HT1080 (cell line): ENCODE measurements at regions not wholly inside any gene's neighbourhood (a gene's known extent, or its start where the extent isn't known, plus 50 kb on each side); places are given as distances from the start of the nearest gene placed in this dataset.

Experiments used
- DNase-seq: peaks from one replicate; pipeline ENCODE4 v3.0.0-alpha.2; 2015; ENCODE audit warnings: low read depth

GRCh38 chr12:24480766-24481449, 468.0 kb downstream of the BCAT1 start:
- no peak for DNase-seq

GRCh38 chr12:24479131-24479530, 469.8 kb downstream of the BCAT1 start:
- no peak for DNase-seq

- DNase-seq, result no peak
Measured at GRCh38 chr12:24478254-24478653, 470.6 kb downstream of the BCAT1 start.

- no peak for DNase-seq
Measured at GRCh38 chr12:24476310-24476709, 472.6 kb downstream of the BCAT1 start.

GRCh38 chr12:24475337-24475736, 473.6 kb downstream of the BCAT1 start:
- DNase-seq, result no peak

- no peak for DNase-seq
Measured at GRCh38 chr12:24473097-24473496, 475.8 kb downstream of the BCAT1 start.

- no peak for DNase-seq
Measured at GRCh38 chr12:24470050-24470449, 478.9 kb downstream of the BCAT1 start.

- no peak for DNase-seq
Measured at GRCh38 chr12:24469089-24469488, 479.8 kb downstream of the BCAT1 start.

GRCh38 chr12:24467226-24467625, 481.7 kb downstream of the BCAT1 start:
- DNase-seq, result no peak

- no peak for DNase-seq
Measured at GRCh38 chr12:24463375-24463774, 485.5 kb downstream of the BCAT1 start.

- no peak for DNase-seq
Measured at GRCh38 chr12:24462946-24463345, 486.0 kb downstream of the BCAT1 start.

- no peak for DNase-seq
Measured at GRCh38 chr12:24460506-24460905, 488.4 kb downstream of the BCAT1 start.

GRCh38 chr12:24460099-24460498, 488.8 kb downstream of the BCAT1 start:
- DNase-seq, result no peak

GRCh38 chr12:24455811-24456210, 493.1 kb downstream of the BCAT1 start:
- no peak for DNase-seq

- DNase-seq, result no peak
Measured at GRCh38 chr12:24447678-24448077, 498.2 kb upstream of the SOX5 start.

- DNase-seq, result no peak
Measured at GRCh38 chr12:24446287-24446686, 496.8 kb upstream of the SOX5 start.

GRCh38 chr12:24444634-24445033, 495.2 kb upstream of the SOX5 start:
- DNase-seq, result no peak

- no peak for DNase-seq
Measured at GRCh38 chr12:24441458-24441857, 492.0 kb upstream of the SOX5 start.

- DNase-seq, result no peak
Measured at GRCh38 chr12:24436667-24437066, 487.2 kb upstream of the SOX5 start.

- DNase-seq, result no peak
Measured at GRCh38 chr12:24431872-24432271, 482.4 kb upstream of the SOX5 start.

- no peak for DNase-seq
Measured at GRCh38 chr12:24427776-24428175, 478.3 kb upstream of the SOX5 start.

GRCh38 chr12:24425601-24425970, 476.1 kb upstream of the SOX5 start:
- DNase-seq, result no peak

GRCh38 chr12:24424889-24425600, 475.6 kb upstream of the SOX5 start:
- no peak for DNase-seq
